ENCODE measurements at regions not wholly inside any gene's neighbourhood (a gene's known extent, or its start where the extent isn't known, plus 50 kb on each side); places are given as distances from the start of the nearest gene placed in this dataset.

DNA sequence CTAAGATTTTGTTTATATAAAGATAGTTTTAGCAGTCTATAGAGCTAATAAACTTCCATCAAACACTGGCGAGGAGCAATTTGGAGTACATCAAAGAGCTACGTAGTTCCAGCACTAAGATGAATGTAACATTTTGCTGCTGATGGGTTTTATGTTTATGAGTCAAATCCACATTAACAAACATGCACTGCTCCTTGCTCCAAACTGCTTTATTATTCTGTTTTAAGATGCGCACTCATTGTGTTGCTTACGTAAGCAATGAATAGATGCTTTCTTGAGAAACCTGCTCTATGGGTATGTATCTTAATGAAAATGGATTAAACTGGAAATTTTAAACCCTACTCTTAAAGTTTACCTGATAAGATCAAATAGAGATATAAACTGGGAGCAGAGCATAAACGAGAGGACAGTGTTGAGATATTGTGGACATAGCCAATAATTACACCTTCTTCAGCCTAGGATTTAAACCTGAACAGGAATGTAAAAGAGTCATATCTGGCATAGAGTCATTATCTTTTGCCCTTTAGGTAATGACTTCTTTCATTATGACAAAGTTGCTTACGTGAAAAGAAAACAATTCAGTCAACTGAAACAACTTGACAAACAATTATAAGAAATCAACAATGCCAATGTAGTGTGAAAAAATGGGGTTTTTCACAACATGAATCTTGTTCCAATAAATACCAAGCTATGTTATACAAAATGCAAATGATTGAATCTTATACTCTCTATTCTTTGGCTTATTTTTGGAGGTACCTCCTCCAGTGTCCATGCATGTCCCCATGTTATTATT lies 153.5 kb upstream of the MTPN start:
- no peaks in the 10 kb centered on the region for H3K36me3 ChIP-seq (ENCODE audit: control insufficient read depth, insufficient read depth, low read length)
- ChIA-PET CTCF (no interaction called here), POLR2A (no interaction called here)
- no peak for DNase-seq
- Mint-ChIP-seq H3K4me1 (ENCODE audit: low read depth, unreplicated experiment) (no peaks in the 10 kb centered on the region), H3K27ac (ENCODE audit: unreplicated experiment) (no peak overlapping the region), H3K27me3 (ENCODE audit: insufficient read depth, unreplicated experiment) (peaks cover 15% of the 10 kb centered on the region), H3K9me3 (ENCODE audit: unreplicated experiment) (no peaks in the 10 kb centered on the region), H3K36me3 (ENCODE audit: insufficient read depth, unreplicated experiment) (no peaks in the 10 kb centered on the region), H3K4me3 (ENCODE audit: unreplicated experiment) (no peak overlapping the region)
- BruUV-seq (replicated peaks), result no TSS peak
- intact Hi-C loops (cut with micrococcal nuclease; ENCODE audit: unreplicated experiment), result no loop called here
- no peaks in the 10 kb centered on the region for H3K4me1 ChIP-seq
- H3K9me3 ChIP-seq, result no peaks in the 10 kb centered on the region
- H3K27me3 ChIP-seq (replicated peaks; ENCODE audit: control insufficient read depth, insufficient read depth, low read length), result no peaks in the 10 kb centered on the region; the same call in 1 of the 2 replicates
- TF ChIP-seq, protein P1, sequence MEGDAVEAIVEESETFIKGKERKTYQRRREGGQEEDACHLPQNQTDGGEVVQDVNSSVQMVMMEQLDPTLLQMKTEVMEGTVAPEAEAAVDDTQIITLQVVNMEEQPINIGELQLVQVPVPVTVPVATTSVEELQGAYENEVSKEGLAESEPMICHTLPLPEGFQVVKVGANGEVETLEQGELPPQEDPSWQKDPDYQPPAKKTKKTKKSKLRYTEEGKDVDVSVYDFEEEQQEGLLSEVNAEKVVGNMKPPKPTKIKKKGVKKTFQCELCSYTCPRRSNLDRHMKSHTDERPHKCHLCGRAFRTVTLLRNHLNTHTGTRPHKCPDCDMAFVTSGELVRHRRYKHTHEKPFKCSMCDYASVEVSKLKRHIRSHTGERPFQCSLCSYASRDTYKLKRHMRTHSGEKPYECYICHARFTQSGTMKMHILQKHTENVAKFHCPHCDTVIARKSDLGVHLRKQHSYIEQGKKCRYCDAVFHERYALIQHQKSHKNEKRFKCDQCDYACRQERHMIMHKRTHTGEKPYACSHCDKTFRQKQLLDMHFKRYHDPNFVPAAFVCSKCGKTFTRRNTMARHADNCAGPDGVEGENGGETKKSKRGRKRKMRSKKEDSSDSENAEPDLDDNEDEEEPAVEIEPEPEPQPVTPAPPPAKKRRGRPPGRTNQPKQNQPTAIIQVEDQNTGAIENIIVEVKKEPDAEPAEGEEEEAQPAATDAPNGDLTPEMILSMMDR (IDR thresholded peaks at IDR 0.05; ENCODE audit: insufficient read depth in 1 of 2, low read depth in 1 of 2, low read length in 1 of 2, severe bottlenecking in 1 of 2, unreplicated experiment in 1 of 2), result no peak
- H3K4me3 ChIP-seq (ENCODE audit: low read depth, low read length), result no peak overlapping the region

GRCh38 chr7:136128050-136128449 lies 150.9 kb upstream of the MTPN start:
- H3K27me3 Mint-ChIP-seq (ENCODE audit: insufficient read depth, unreplicated experiment), result peaks cover 11% of the 10 kb centered on the region
- H3K27ac Mint-ChIP-seq (ENCODE audit: unreplicated experiment), result no peak overlapping the region
- no peaks in the 10 kb centered on the region for H3K4me1 ChIP-seq
- H3K9me3 ChIP-seq, result no peaks in the 10 kb centered on the region
- no peaks in the 10 kb centered on the region; the same call in 1 of the 2 replicates for H3K27me3 ChIP-seq (replicated peaks; ENCODE audit: control insufficient read depth, insufficient read depth, low read length)
- CTCF ChIA-PET, result no interaction called here
- intact Hi-C loops (cut with micrococcal nuclease; ENCODE audit: unreplicated experiment), result no loop called here
- H3K4me3 Mint-ChIP-seq (ENCODE audit: unreplicated experiment), result no peak overlapping the region
- TF ChIP-seq, protein P1 (IDR thresholded peaks at IDR 0.05; ENCODE audit: insufficient read depth in 1 of 2, low read depth in 1 of 2, low read length in 1 of 2, severe bottlenecking in 1 of 2, unreplicated experiment in 1 of 2), result no peak
- no peak overlapping the region for H3K4me3 ChIP-seq (ENCODE audit: low read depth, low read length)
- H3K36me3 Mint-ChIP-seq (ENCODE audit: insufficient read depth, unreplicated experiment), result no peaks in the 10 kb centered on the region
- H3K9me3 Mint-ChIP-seq (ENCODE audit: unreplicated experiment), result no peaks in the 10 kb centered on the region
- no peaks in the 10 kb centered on the region for H3K4me1 Mint-ChIP-seq (ENCODE audit: low read depth, unreplicated experiment)
- H3K36me3 ChIP-seq (ENCODE audit: control insufficient read depth, insufficient read depth, low read length), result no peaks in the 10 kb centered on the region
- no TSS peak for BruUV-seq (replicated peaks)
- DNase-seq, result no peak
- POLR2A ChIA-PET, result no interaction called here

GRCh38 chr7:136123352-136123751 lies 146.2 kb upstream of the MTPN start:
- Mint-ChIP-seq H3K27ac (ENCODE audit: unreplicated experiment) (no peak overlapping the region), H3K4me3 (ENCODE audit: unreplicated experiment) (no peak overlapping the region), H3K9me3 (ENCODE audit: unreplicated experiment) (no peaks in the 10 kb centered on the region), H3K36me3 (ENCODE audit: insufficient read depth, unreplicated experiment) (no peaks in the 10 kb centered on the region), H3K27me3 (ENCODE audit: insufficient read depth, unreplicated experiment) (peaks cover 9% of the 10 kb centered on the region), H3K4me1 (ENCODE audit: low read depth, unreplicated experiment) (no peaks in the 10 kb centered on the region)
- no peaks in the 10 kb centered on the region; the same call in 1 of the 2 replicates for H3K27me3 ChIP-seq (replicated peaks; ENCODE audit: control insufficient read depth, insufficient read depth, low read length)
- ChIA-PET POLR2A (no interaction called here), CTCF (no interaction called here)
- no peak for DNase-seq
- BruUV-seq (replicated peaks), result no TSS peak
- H3K36me3 ChIP-seq (ENCODE audit: control insufficient read depth, insufficient read depth, low read length), result no peaks in the 10 kb centered on the region
- intact Hi-C loops (cut with micrococcal nuclease; ENCODE audit: unreplicated experiment), result no loop called here
- TF ChIP-seq, protein P1 (IDR thresholded peaks at IDR 0.05; ENCODE audit: insufficient read depth in 1 of 2, low read depth in 1 of 2, low read length in 1 of 2, severe bottlenecking in 1 of 2, unreplicated experiment in 1 of 2), result no peak
- no peaks in the 10 kb centered on the region for H3K4me1 ChIP-seq
- no peaks in the 10 kb centered on the region for H3K9me3 ChIP-seq
- H3K4me3 ChIP-seq (ENCODE audit: low read depth, low read length), result no peak overlapping the region
